Astrocyte of the cerebellum (primary cell): ENCODE measurements at regions not wholly inside any gene's neighbourhood (a gene's known extent, or its start where the extent isn't known, plus 50 kb on each side); places are given as distances from the start of the nearest gene placed in this dataset.

Source experiments
- DNase-seq: peaks from one replicate; pipeline ENCODE4 v3.0.0-alpha.2; 2011; ENCODE audit warnings: low read depth
- H3K4me3 ChIP-seq: 2 replicates; pipeline ENCODE4 v1.5.1; 2011; ENCODE audit warnings: mild to moderate bottlenecking, low read depth, low read length, moderate library complexity
- in situ Hi-C: cut with HindIII; loops from 2 replicates; pipeline ENCODE4 v1.10.0; 2017; ENCODE audit warnings: low sequenced_read_pairs
- TF ChIP-seq, protein P1 (sequence below): IDR thresholded peaks from 2 replicates; pipeline ENCODE4 v1.5.1; 2012; ENCODE audit warnings: low read length, low read depth, moderate library complexity, mild to moderate bottlenecking; ENCODE audit errors: missing control alignments

- in situ Hi-C loops: no loop called here
- TF ChIP-seq, protein P1, sequence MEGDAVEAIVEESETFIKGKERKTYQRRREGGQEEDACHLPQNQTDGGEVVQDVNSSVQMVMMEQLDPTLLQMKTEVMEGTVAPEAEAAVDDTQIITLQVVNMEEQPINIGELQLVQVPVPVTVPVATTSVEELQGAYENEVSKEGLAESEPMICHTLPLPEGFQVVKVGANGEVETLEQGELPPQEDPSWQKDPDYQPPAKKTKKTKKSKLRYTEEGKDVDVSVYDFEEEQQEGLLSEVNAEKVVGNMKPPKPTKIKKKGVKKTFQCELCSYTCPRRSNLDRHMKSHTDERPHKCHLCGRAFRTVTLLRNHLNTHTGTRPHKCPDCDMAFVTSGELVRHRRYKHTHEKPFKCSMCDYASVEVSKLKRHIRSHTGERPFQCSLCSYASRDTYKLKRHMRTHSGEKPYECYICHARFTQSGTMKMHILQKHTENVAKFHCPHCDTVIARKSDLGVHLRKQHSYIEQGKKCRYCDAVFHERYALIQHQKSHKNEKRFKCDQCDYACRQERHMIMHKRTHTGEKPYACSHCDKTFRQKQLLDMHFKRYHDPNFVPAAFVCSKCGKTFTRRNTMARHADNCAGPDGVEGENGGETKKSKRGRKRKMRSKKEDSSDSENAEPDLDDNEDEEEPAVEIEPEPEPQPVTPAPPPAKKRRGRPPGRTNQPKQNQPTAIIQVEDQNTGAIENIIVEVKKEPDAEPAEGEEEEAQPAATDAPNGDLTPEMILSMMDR: no peak
Observed at GRCh38 chr1:221887415-221887746, 145.5 kb upstream of the DUSP10 start.

GRCh38 chr1:221886743-221887414 is 145.0 kb upstream of the DUSP10 start:
- TF ChIP-seq, protein P1: no peak
- H3K4me3 ChIP-seq: no peak overlapping the region
- in situ Hi-C loops: no loop called here
- no peak for DNase-seq

More at GRCh38 chr1:221887415-221887746, 145.5 kb upstream of the DUSP10 start:
- no peak overlapping the region for H3K4me3 ChIP-seq
- DNase-seq: no peak

DNA sequence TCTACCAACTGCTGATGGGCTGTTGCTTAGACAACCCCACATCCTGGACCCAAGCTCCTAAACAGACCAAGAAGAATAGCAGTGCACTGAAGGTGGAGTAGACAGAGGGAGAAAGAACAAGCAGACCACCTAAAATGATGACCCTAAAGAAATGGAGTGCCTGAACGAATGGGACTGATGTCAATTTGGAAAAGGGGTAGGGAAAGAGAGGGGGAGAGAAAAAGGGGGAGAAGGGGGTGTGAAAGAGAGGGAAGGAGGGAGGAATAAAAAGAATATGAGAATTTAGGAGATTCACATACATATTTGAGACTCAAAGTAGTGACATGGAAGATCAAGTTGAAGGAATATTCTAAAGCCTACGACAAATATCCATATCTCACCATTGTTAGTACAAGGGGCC is 144.4 kb upstream of the DUSP10 start:
- TF ChIP-seq, protein P1: no peak
- H3K4me3 ChIP-seq: no peak overlapping the region
- DNase-seq: no peak
- in situ Hi-C loops: no loop called here

GRCh38 chr1:221884821-221885220 is 142.9 kb upstream of the DUSP10 start:
- no peak overlapping the region for H3K4me3 ChIP-seq
- no peak for DNase-seq
- TF ChIP-seq, protein P1: no peak
- in situ Hi-C loops: no loop called here

- in situ Hi-C loops: no loop called here
- TF ChIP-seq, protein P1: no peak
- no peak overlapping the region for H3K4me3 ChIP-seq
- DNase-seq: no peak
Observed at GRCh38 chr1:221881805-221882581, 140.1 kb upstream of the DUSP10 start.

GRCh38 chr1:221880182-221880581 is 138.3 kb upstream of the DUSP10 start:
- H3K4me3 ChIP-seq: no peak overlapping the region
- in situ Hi-C loops: no loop called here
- DNase-seq: no peak
- TF ChIP-seq, protein P1: no peak
